ENCODE measurements at regions not wholly inside any gene's neighbourhood (a gene's known extent, or its start where the extent isn't known, plus 50 kb on each side); places are given as distances from the start of the nearest gene placed in this dataset.

GRCh38 chr10:118482393-118483331 lies 112.8 kb downstream of the PRLHR start (continued):
- TF ChIP-seq THRA (IDR thresholded peaks at IDR 0.05), result no peak
- no peak for TF ChIP-seq BRD4 (IDR thresholded peaks at IDR 0.05)
- TF ChIP-seq ELF4 (CRISPR knock-in tag; IDR thresholded peaks at IDR 0.05), result no peak
- 0 out of 2 replicates have a peak, but pooled peaks have one; percentile 7 for TF ChIP-seq DEAF1 (CRISPR knock-in tag; IDR thresholded peaks at IDR 0.05)
- TF ChIP-seq FOXA1 (IDR thresholded peaks at IDR 0.05; ENCODE audit: borderline replicate concordance), result no peak
- peak; percentile 47 for TF ChIP-seq SMARCB1 (IDR thresholded peaks at IDR 0.05; ENCODE audit: insufficient read length, low read depth)
- TF ChIP-seq, protein P1, sequence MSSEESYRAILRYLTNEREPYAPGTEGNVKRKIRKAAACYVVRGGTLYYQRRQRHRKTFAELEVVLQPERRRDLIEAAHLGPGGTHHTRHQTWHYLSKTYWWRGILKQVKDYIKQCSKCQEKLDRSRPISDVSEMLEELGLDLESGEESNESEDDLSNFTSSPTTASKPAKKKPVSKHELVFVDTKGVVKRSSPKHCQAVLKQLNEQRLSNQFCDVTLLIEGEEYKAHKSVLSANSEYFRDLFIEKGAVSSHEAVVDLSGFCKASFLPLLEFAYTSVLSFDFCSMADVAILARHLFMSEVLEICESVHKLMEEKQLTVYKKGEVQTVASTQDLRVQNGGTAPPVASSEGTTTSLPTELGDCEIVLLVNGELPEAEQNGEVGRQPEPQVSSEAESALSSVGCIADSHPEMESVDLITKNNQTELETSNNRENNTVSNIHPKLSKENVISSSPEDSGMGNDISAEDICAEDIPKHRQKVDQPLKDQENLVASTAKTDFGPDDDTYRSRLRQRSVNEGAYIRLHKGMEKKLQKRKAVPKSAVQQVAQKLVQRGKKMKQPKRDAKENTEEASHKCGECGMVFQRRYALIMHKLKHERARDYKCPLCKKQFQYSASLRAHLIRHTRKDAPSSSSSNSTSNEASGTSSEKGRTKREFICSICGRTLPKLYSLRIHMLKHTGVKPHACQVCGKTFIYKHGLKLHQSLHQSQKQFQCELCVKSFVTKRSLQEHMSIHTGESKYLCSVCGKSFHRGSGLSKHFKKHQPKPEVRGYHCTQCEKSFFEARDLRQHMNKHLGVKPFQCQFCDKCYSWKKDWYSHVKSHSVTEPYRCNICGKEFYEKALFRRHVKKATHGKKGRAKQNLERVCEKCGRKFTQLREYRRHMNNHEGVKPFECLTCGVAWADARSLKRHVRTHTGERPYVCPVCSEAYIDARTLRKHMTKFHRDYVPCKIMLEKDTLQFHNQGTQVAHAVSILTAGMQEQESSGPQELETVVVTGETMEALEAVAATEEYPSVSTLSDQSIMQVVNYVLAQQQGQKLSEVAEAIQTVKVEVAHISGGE (CRISPR knock-in tag; IDR thresholded peaks at IDR 0.05), result 0 out of 6 replicates have a peak, but pooled peaks of 1 of the 3 experiments have one; percentile 48
- no peak for TF ChIP-seq ZNF830 (CRISPR knock-in tag; IDR thresholded peaks at IDR 0.05)
- 0 out of 2 replicates have a peak, but pooled peaks have one; percentile 52 for TF ChIP-seq HES1 (IDR thresholded peaks at IDR 0.05; ENCODE audit: low read depth)
- no peak for TF ChIP-seq PHF20 (IDR thresholded peaks at IDR 0.05; ENCODE audit: partially characterized antibody)
- TF ChIP-seq, protein P2, sequence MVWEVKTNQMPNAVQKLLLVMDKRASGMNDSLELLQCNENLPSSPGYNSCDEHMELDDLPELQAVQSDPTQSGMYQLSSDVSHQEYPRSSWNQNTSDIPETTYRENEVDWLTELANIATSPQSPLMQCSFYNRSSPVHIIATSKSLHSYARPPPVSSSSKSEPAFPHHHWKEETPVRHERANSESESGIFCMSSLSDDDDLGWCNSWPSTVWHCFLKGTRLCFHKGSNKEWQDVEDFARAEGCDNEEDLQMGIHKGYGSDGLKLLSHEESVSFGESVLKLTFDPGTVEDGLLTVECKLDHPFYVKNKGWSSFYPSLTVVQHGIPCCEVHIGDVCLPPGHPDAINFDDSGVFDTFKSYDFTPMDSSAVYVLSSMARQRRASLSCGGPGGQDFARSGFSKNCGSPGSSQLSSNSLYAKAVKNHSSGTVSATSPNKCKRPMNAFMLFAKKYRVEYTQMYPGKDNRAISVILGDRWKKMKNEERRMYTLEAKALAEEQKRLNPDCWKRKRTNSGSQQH (CRISPR knock-in tag; IDR thresholded peaks at IDR 0.05), result no peak
- TF ChIP-seq, protein P3, sequence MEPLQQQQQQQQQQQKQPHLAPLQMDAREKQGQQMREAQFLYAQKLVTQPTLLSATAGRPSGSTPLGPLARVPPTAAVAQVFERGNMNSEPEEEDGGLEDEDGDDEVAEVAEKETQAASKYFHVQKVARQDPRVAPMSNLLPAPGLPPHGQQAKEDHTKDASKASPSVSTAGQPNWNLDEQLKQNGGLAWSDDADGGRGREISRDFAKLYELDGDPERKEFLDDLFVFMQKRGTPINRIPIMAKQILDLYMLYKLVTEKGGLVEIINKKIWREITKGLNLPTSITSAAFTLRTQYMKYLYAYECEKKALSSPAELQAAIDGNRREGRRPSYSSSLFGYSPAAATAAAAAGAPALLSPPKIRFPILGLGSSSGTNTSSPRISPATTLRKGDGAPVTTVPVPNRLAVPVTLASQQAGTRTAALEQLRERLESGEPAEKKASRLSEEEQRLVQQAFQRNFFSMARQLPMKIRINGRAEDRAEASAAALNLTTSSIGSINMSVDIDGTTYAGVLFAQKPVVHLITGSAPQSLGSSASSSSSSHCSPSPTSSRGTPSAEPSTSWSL (CRISPR knock-in tag; IDR thresholded peaks at IDR 0.05; ENCODE audit: borderline replicate concordance), result no peak
- no peak for TF ChIP-seq POLR2B (IDR thresholded peaks at IDR 0.05; ENCODE audit: low read depth, partially characterized antibody)

All from K562 (cell line).